Epithelial cell of esophagus (primary cell): ENCODE measurements at regions not wholly inside any gene's neighbourhood (a gene's known extent, or its start where the extent isn't known, plus 50 kb on each side); places are given as distances from the start of the nearest gene placed in this dataset.
"Not testable (repeated sequence)": the region's sequence is repeated elsewhere in the genome, so short reads cannot be mapped to it uniquely, and the experiment has no call there.

Source experiments
- DNase-seq: peaks from one replicate; pipeline ENCODE4 v3.0.0; 2010; ENCODE audit warnings: low read depth
- H3K4me3 ChIP-seq: 2 replicates; pipeline ENCODE4 v1.5.1; 2011; ENCODE audit warnings: mild to moderate bottlenecking, low read length, control low read depth
- TF ChIP-seq, protein P1 (sequence below): IDR thresholded peaks from 2 replicates; pipeline ENCODE4 v1.5.1; 2011; ENCODE audit warnings: low read depth, mild to moderate bottlenecking, low read length, control low read depth, inconsistent platforms; ENCODE audit not compliant: insufficient read depth; ENCODE audit errors: missing control alignments

- not testable (repeated sequence) for DNase-seq, H3K4me3 ChIP-seq
These were observed 135.1 kb downstream of the ZNF92 start for GRCh38 chr7:65508581-65509367.

DNA sequence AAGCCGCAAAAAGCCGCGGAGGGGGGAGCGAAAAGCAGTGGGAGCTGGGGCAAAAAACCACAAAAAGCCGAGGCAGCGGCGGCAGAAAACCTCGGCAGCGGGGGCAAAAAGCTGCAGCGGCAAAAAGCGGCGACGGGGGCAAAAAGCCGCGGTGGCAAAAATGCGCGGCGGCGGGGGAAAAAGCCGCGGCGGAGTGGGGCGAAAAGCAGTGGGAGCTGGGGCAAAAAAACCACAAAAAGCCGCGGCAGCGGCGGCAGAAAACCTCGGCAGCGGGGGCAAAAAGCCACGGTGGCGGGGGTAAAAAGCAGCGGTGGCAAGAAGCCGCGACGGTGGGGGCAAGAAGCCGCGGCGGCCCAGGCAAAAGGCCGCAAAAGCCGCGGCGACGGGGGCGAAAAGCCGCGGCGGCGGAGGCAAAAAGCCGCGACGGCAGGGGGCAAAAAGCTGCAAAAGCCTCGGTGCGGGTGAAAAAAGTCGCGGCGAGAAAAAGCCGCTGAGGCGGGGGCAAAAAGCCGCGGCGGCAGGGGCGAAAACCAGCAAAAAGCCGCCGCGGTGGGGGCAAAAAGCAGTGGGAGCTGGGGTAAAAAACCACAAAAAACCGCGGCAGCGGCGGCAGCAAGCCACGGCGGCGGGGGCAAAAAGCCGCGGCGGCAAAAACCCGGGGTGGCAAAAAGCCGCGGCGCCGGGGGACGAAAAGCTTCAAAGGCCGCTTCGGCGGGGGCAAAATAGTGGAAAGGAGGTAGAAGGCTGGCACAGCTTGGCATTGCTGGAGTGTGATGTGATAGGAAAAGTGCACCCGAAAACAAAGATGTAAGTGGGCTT is 135.9 kb downstream of the ZNF92 start:
- peak overlapping the region; percentile 13 for H3K4me3 ChIP-seq
- DNase-seq, result no peak
- TF ChIP-seq, protein P1, sequence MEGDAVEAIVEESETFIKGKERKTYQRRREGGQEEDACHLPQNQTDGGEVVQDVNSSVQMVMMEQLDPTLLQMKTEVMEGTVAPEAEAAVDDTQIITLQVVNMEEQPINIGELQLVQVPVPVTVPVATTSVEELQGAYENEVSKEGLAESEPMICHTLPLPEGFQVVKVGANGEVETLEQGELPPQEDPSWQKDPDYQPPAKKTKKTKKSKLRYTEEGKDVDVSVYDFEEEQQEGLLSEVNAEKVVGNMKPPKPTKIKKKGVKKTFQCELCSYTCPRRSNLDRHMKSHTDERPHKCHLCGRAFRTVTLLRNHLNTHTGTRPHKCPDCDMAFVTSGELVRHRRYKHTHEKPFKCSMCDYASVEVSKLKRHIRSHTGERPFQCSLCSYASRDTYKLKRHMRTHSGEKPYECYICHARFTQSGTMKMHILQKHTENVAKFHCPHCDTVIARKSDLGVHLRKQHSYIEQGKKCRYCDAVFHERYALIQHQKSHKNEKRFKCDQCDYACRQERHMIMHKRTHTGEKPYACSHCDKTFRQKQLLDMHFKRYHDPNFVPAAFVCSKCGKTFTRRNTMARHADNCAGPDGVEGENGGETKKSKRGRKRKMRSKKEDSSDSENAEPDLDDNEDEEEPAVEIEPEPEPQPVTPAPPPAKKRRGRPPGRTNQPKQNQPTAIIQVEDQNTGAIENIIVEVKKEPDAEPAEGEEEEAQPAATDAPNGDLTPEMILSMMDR, result no peak

DNA sequence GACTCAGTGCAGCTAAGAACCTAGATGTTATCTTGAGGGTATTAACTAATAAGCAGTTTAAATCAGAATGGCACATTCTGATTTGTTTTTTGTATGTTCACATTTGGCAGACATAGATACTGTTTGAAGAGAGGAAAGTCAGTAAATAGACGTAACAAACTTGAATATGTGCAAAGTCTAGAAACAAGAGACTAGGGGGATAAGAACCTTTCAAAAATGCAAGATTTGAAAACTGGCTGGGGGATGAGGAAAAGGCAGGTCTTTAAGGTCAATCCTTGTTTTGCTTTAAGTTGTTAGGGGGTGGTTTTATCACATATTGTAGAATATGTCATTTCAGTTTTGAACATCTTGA is 136.5 kb downstream of the ZNF92 start:
- not testable (repeated sequence) for DNase-seq, H3K4me3 ChIP-seq

- DNase-seq, H3K4me3 ChIP-seq: not testable (repeated sequence)
These were observed 146.1 kb downstream of the ZNF92 start for GRCh38 chr7:65519751-65520150.

GRCh38 chr7:65545465-65546161 is 172.0 kb downstream of the ZNF92 start:
- not testable (repeated sequence) for DNase-seq, H3K4me3 ChIP-seq

GRCh38 chr7:65549589-65550443 is 176.2 kb downstream of the ZNF92 start:
- H3K4me3 ChIP-seq, DNase-seq: not testable (repeated sequence)

DNA sequence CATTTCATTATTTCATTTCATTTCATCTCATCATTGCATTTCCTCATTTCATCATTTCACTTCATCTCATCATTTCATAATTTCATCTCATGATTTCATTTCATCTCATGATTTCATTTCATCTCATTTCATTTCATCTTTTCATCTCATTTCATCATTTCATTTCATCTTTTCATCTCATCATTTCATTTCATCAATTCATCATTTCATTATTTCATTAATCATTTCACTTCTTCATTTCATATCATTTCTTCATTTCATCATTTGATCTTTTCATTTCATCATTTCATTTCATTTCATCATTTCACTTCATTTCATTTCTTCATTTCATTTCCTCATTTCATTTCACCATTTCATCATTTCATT is 176.8 kb downstream of the ZNF92 start:
- not testable (repeated sequence) for DNase-seq, H3K4me3 ChIP-seq

DNA sequence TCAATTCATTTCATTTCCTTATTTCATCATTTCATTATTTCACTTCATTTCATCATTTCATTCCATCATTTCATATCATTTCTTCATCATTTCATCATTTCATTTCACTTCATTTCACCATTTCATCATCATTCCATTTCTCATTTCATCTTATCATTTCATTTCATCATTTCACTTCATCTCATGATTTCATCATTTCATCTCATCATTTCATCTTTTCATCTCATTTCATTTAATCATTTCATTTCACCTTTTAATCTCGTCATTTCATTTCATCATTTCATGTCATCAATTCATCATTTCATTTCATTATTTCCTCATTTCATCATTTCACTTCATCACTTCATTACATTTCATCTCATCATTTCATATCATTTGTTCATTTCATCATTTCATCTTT is 177.4 kb downstream of the ZNF92 start:
- not testable (repeated sequence) for H3K4me3 ChIP-seq, DNase-seq

GRCh38 chr7:65554553-65555476 is 181.2 kb downstream of the ZNF92 start:
- H3K4me3 ChIP-seq, DNase-seq: not testable (repeated sequence)

- H3K4me3 ChIP-seq, result not testable (repeated sequence)
- DNase-seq, result peak; percentile 40
These were observed 184.9 kb downstream of the ZNF92 start for GRCh38 chr7:65558584-65558983.

GRCh38 chr7:65561786-65562372 is 188.2 kb downstream of the ZNF92 start:
- DNase-seq, H3K4me3 ChIP-seq: not testable (repeated sequence)

- H3K4me3 ChIP-seq, DNase-seq: not testable (repeated sequence)
These were observed 188.9 kb downstream of the ZNF92 start for GRCh38 chr7:65562522-65562921.

DNA sequence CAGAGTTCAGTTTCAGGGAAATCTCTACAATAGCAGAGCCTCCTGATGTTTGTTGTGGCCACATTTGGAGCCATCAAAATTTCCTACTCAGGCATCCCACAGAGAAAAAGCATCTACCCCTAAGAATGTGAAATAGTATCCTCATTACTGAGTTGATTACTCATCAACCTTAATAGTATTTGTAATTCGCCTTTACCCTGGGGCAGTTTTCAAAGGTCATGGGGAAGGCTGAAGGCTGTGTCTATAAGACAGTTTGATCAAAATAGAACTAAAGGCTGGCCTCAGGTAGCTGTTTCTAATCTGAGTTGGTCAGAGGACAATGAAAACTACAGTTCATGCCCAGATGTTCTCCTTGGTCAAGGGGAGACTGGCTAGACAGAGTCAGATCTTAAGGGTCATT is 189.7 kb downstream of the ZNF92 start:
- not testable (repeated sequence) for DNase-seq, H3K4me3 ChIP-seq

- not testable (repeated sequence) for DNase-seq, H3K4me3 ChIP-seq
These were observed 194.6 kb downstream of the ZNF92 start for GRCh38 chr7:65568226-65568625.

DNA sequence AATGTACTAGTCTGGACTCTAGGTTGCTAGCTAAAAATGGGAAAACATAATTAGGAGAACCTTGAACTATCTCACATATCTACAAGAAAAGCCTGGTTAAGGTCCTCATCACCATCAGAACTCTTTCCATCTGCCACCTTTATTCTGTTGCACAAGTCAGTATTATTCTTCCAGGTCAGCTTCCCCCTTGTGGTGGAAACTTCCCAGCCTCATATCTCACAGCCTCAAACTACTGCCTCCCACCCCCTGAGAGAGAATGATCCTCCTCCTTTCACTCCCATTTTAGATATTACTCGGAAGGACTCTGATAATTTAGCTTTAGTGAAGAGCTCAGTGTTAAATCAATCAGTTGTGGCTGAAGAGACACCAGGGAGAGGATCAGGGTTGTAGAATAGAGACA is 197.3 kb downstream of the ZNF92 start:
- DNase-seq, H3K4me3 ChIP-seq: not testable (repeated sequence)

DNA sequence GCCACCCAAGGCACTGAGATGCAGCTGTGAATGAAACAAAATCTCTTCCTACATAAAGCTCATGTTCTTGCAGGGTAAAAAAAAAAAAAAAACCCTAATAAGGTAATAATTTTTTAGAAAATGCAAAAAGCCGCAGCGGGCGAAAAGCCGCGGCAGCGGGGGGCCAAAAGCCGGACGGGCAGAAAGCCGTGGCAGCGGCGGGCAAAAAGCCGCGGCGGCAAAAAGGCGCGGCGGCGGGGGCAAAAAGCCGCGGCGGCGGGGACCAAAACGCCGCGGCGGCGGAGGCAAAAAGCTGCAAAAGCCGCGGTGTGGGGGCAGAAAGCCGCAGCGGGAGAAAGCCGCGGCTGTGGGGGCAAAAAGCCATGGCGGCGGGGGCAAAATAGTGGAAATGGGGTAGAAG is 198.9 kb downstream of the ZNF92 start:
- H3K4me3 ChIP-seq, DNase-seq: not testable (repeated sequence)
